Upper lobe of left lung (tissue), 6 donors: ENCODE measurements at regions not wholly inside any gene's neighbourhood (a gene's known extent, or its start where the extent isn't known, plus 50 kb on each side); places are given as distances from the start of the nearest gene placed in this dataset.

Experiments used
- ATAC-seq, 2 donors: fragments of 200-7000 bp; cut with Tn5 transposase; one replicate each; pipeline ENCODE4 v1.9.1; 2022; ENCODE audit warnings: mild to moderate bottlenecking in 2 of 2, moderate library complexity in 2 of 2; ENCODE audit not compliant: low FRiP score in 2 of 2
- DNase-seq, 2 donors: peaks; one replicate each; pipeline ENCODE4 v3.0.0-alpha.2; 2019 to 2020
- H3K27ac ChIP-seq, 4 donors: fragments of 200-600 bp; sonication (generic); one replicate each; pipeline ENCODE4 v1.5.1; 2016 to 2019
- H3K27me3 ChIP-seq, 4 donors: fragments of 200-600 bp; sonication (generic); one replicate each; pipeline ENCODE4 v1.5.1; 2017 to 2019
- H3K36me3 ChIP-seq, 4 donors: fragments of 200-600 bp; sonication (generic); one replicate each; pipeline ENCODE4 v1.5.1; 2016 to 2019
- H3K4me1 ChIP-seq, 4 donors: fragments of 200-600 bp; sonication (generic); one replicate each; pipeline ENCODE4 v1.5.1; 2018 to 2019
- H3K4me3 ChIP-seq, 4 donors: fragments of 200-600 bp; sonication (generic); one replicate each; pipeline ENCODE4 v1.5.1; 2017 to 2019; ENCODE audit warnings: mild to moderate bottlenecking in 2 of 4, moderate library complexity in 1 of 4
- H3K9me3 ChIP-seq, 4 donors: fragments of 200-600 bp; sonication (generic); one replicate each; pipeline ENCODE4 v1.5.1; 2018 to 2019
- EP300 ChIP-seq, 4 donors: sonication (generic); formaldehyde crosslinking; IDR thresholded peaks; one replicate each; pipeline ENCODE4 v1.5.1; 2017; ENCODE audit warnings: antibody characterized with exemption in 4 of 4, control low read depth in 2 of 4
- POLR2A ChIP-seq, 4 donors: fragments of 450-650 bp; IDR thresholded peaks; one replicate each; pipeline ENCODE4 v1.5.1; 2016 to 2017; ENCODE audit warnings: antibody characterized with exemption in 4 of 4, mild to moderate bottlenecking in 2 of 4
- POLR2AphosphoS5 ChIP-seq, 2 donors: sonication (generic); formaldehyde crosslinking; IDR thresholded peaks; one replicate each; pipeline ENCODE4 v1.5.1; 2017; ENCODE audit warnings: antibody characterized with exemption in 2 of 2
- WGBS, 2 donors: methylation state at CpG; one replicate each; pipeline ENCODE4 v1.1.5; 2017 to 2018; 5-methylcytosine and 5-hydroxymethylcytosine counted together
- TF ChIP-seq, protein P1 (sequence below), 6 experiments: fragments of 450-650 bp in 4 of 6; fragments of 200-600 bp in 2 of 6; sonication (generic) in 2 of 6; IDR thresholded peaks; one replicate each; pipeline ENCODE4 v1.5.1; 2016 to 2019; ENCODE audit warnings: antibody characterized with exemption in 6 of 6
- donor health status: DM: no; HTN: no; CAD: no; lungs with moderate emphysema.
- donor health status: DM: no; HTN: yes; CAD: no; lungs with severe emphysema.

DNA sequence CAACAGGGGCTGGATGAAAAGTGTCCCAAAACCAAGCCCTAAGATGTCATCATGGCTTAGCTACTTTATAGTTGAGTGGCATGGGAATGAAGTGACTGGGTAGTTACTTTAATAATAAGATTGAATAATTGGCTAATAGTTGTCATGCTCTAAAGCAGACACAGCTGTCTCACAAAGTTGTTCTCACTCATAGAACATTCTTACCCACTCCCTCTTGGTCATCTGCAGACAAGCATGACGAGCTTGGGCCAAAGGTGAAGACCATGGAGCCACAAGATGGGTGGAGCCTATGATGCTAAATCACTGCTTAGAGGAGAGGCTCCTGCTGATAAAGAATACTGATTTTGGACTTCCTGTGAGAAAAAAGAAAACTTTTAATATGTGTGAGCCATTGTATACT is 62.4 kb upstream of the MMADHC start:
- no peak for DNase-seq
- Histone ChIP-seq H3K4me3 (no peak overlapping the region), H3K36me3 (no peaks in the 10 kb centered on the region), H3K27ac (no peak overlapping the region), H3K4me1 (no peaks in the 10 kb centered on the region), H3K9me3 (no peaks in the 10 kb centered on the region), H3K27me3 (no peaks in the 10 kb centered on the region)
- peak in 1 of 2 donors; percentile 26 for TF ChIP-seq POLR2AphosphoS5 (IDR thresholded peaks at IDR 0.05)
- TF ChIP-seq, protein P1, sequence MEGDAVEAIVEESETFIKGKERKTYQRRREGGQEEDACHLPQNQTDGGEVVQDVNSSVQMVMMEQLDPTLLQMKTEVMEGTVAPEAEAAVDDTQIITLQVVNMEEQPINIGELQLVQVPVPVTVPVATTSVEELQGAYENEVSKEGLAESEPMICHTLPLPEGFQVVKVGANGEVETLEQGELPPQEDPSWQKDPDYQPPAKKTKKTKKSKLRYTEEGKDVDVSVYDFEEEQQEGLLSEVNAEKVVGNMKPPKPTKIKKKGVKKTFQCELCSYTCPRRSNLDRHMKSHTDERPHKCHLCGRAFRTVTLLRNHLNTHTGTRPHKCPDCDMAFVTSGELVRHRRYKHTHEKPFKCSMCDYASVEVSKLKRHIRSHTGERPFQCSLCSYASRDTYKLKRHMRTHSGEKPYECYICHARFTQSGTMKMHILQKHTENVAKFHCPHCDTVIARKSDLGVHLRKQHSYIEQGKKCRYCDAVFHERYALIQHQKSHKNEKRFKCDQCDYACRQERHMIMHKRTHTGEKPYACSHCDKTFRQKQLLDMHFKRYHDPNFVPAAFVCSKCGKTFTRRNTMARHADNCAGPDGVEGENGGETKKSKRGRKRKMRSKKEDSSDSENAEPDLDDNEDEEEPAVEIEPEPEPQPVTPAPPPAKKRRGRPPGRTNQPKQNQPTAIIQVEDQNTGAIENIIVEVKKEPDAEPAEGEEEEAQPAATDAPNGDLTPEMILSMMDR (IDR thresholded peaks at IDR 0.05): no peak
- ATAC-seq: peak in 1 of 2 donors; percentile 25
- 55 to 78% methylated on average over 1 of the region's 1 CpG for WGBS, 2 donors

DNA sequence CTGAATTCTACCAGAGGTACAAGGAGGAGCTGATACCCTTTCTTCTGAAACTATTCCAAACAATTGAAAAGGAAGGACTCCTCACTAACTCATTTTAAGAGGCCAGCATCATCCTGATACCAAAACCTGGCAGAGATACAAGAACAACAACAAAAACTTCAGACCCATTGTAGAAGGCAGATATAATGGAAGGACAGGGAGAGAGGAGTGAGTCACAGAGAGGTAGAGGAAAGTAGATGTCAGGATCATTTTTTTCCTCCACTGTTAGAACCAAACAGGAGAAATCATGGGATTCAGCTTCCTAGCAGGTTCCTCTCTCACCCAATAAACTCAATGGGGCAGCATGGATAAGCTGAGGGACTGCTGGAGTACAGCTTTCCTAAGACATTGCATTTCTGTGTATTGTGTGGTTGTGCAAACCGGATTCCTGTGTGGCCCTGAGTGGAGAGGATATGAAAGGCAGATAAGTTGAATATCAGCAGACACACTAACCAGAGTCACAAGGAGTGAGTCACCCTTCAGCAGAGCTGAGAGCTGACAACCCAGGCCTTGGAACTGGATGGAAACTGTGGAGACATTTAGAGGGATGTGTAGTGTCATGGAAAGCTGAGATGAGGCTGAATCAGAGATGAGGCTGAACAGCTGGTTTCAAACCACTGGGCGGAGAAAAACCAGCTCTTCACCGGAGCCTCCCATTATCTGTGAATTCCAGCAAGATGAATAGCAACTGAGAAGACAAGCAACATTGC is 60.9 kb upstream of the MMADHC start:
- H3K4me3 ChIP-seq: no peak overlapping the region
- peak overlapping the region in 2 of 4 donors; percentile 39 to 43 for H3K27ac ChIP-seq
- no peaks in the 10 kb centered on the region for H3K27me3 ChIP-seq
- WGBS, 2 donors: 69 to 76% methylated on average over 3 of the region's 3 CpGs
- H3K36me3 ChIP-seq: no peaks in the 10 kb centered on the region
- no peak for DNase-seq
- TF ChIP-seq POLR2A (IDR thresholded peaks at IDR 0.05): no peak
- no peak for TF ChIP-seq EP300 (IDR thresholded peaks at IDR 0.05)
- TF ChIP-seq POLR2AphosphoS5 (IDR thresholded peaks at IDR 0.05): peak; percentile 33 to 44
- H3K4me1 ChIP-seq: no peaks in the 10 kb centered on the region
- H3K9me3 ChIP-seq: no peaks in the 10 kb centered on the region
- ATAC-seq: peak; percentile 84 to 92

DNA sequence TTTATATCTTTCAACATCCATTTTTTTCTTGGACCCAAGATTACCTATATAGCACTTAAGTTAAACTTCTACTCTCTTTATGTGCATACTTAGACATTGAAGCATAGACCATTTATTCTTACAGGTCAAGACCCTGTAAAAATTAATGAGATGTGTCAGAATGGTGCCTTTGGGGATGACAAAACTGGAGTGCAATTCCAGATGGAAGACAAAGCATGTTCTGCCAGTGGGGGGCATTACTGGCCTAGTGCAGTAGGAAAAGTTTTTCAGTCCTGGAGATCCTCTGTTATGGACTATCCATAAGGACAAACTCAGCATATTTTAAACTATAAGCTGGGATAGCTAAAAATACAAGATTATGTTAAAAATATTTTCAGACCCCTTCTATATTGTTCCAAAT is 57.8 kb upstream of the MMADHC start:
- H3K4me1 ChIP-seq: no peaks in the 10 kb centered on the region
- H3K9me3 ChIP-seq: no peaks in the 10 kb centered on the region
- no peaks in the 10 kb centered on the region for H3K27me3 ChIP-seq
- no peak overlapping the region for H3K4me3 ChIP-seq
- no peak for DNase-seq
- ATAC-seq: no peak
- no peaks in the 10 kb centered on the region for H3K36me3 ChIP-seq
- H3K27ac ChIP-seq: no peak overlapping the region
- TF ChIP-seq, protein P1 (IDR thresholded peaks at IDR 0.05): no peak
- TF ChIP-seq POLR2AphosphoS5 (IDR thresholded peaks at IDR 0.05): no peak
- TF ChIP-seq EP300 (IDR thresholded peaks at IDR 0.05): no peak
- TF ChIP-seq POLR2A (IDR thresholded peaks at IDR 0.05): no peak
